HG03378 (cell line): ENCODE measurements at regions not wholly inside any gene's neighbourhood (a gene's known extent, or its start where the extent isn't known, plus 50 kb on each side); places are given as distances from the start of the nearest gene placed in this dataset.
A peak's percentile ranks its signal among the peaks of the same experiment; 100 is the strongest.
"Not testable (repeated sequence)": the region's sequence is repeated elsewhere in the genome, so short reads cannot be mapped to it uniquely, and the experiment has no call there.

Experiments
- ATAC-seq: cut with Tn5 transposase; IDR thresholded peaks from one replicate; pipeline ENCODE4 v1.9.1; 2021; ENCODE audit warnings: mild to moderate bottlenecking, moderate library complexity; ENCODE audit not compliant: unreplicated experiment

DNA sequence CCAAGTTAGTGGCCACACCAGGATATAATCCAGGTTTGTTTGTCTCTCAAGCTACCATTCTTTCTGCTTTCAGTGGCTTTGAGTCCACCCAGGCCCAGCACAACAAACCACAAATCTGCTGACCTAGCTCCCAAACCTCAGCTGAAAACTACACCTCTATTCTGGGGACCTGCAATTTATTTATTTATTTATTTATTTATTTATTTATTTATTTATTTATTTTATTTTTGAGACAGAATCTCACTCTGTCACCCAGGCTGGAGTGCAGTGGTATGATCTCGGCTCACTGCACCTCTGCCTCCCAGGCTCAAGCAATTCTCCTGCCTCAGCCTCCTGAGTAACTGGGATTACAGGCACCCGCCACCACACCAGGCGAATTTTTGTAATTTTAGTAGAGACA lies 229.9 kb upstream of the BTG1 start:
- not testable (repeated sequence) for ATAC-seq

- ATAC-seq, result peak; percentile 51
Observed at GRCh38 chr12:92370828-92371227, 225.2 kb upstream of the BTG1 start.

- no peak for ATAC-seq
Observed at GRCh38 chr12:92369636-92370035, 224.0 kb upstream of the BTG1 start.

DNA sequence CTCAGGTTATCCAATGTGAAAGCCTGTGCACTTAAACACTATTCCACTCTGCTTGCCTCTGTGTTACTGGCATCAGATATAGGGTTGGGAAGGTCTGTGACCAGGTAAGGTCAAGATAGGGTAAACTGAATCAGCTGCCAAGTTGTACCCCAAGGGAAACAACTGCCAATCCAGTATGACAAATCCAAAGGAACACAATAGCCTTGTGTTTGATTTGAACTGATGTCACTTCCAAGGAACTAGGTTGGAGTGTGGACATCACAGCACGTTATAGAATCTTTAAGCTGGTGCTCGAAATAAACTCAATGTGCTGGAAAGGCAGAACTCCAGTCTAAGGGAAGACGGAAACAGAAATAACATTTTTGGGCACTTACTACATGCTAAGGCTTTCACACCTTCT lies 223.4 kb upstream of the BTG1 start:
- ATAC-seq, result no peak

DNA sequence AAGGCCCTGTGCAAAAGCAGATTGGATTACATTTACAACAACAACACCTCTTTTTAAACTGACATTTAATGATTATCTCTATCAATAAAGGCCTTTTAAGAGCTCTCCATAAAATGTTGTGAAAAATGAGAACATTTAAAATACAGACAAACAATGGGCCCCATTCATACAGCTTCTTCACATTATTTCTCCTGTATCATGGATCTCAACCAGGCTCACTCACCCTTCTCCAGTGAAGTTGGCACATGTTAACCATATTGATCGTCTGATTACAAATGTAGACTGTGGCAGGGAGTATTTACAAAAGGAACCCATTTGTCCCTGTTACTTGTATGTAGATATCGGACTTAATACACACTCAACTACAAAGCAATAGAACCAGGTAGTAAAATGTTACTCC lies 220.2 kb upstream of the BTG1 start:
- ATAC-seq, result no peak

DNA sequence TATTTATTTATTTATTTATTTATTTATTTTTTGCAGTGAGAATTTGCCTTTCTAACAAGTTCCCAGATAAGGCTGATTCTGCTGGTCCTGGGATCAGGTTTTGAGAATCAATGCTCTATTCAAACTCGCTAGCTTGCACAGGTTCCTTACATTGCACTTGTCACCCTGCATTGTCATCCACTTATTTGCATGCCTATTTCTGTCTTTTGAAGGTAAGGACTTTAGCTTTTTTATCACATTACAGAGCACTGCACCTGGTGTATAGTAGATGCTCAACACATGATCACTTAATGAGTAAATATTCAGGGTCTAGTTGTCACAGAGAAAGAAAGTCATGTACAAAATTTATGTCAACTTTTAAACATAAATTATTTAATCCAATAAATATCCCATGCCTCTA lies 219.7 kb upstream of the BTG1 start:
- peak; percentile 21 for ATAC-seq

DNA sequence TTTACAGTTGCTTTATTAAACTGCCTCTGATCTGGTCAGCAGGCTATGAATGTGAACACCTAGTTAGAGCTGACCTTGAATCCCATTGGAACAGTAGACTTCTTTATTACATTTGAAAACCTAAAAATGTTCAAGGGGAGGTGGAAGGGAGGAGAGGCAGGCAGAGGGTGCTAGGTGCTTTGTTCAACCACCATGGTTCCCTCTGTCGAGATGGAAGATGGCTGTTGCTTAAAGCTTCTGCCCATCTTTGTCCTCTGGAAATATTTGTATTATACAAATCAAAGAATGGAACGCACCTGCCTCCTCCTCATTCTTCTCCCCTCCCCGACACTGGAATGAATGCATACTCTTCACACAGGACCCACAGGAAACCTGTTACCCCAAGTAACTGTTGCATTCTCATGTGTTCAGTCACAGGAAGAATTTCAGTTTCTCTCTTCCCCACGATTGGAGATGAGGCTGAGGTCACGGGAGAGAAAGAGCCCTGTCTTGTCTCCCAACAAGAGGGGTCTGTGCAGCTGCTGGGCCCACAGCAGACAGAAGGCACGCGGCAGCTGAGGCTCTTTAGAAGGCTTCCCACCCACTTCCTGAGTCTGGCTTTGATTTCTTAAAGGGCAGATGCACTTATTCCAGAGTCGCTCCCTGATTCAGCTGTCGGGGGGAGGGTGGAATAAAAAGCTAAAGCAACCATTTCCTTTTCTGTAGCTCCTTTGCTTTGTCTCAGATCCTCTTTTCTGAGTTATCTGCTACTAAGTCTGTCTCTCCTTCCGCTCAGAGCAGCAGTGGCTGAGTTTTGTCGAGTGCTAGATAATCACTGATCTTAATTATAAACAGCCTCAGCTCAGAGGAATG lies 217.9 kb upstream of the BTG1 start:
- peak; percentile 59 for ATAC-seq

DNA sequence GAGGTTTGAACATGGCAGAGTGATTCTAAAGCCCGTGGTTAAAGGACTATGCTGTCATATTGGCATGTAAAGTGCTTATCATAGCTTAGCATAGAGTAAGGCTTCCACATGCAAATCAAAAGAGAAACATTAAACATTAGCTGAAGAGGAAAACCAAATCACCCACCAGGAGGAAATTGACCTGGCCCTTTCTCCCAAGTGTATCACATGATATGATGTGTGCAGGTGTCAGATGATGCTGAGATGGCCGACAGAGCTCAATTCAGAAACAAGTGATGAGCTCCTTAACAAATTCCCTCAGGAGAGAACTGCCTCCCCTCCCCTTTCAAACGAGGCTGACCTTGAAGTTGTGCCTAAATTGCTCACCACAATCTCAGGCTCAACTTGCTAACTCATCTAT lies 217.1 kb upstream of the BTG1 start:
- peak; percentile 66 for ATAC-seq

DNA sequence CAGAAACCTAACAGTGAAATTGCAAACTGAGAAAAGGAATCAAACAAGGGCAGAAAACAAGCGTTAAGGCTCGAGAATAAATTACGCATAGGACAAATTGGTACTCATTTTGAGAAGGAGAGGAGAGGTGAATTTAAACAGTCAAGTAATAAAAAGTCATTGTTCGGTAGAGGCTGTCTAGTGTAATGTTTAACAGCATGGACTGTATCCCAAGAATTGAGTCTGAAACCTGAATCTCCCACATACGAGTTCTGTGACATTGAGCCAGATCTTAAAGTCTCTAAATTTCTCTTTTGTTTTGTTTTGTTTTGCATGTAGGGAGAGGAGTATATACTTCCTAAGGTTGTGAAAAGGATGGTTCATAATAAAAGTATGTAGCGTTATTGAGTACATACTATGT lies 216.5 kb upstream of the BTG1 start:
- ATAC-seq, result no peak

GRCh38 chr12:92360543-92360942 lies 214.9 kb upstream of the BTG1 start:
- ATAC-seq, result no peak

DNA sequence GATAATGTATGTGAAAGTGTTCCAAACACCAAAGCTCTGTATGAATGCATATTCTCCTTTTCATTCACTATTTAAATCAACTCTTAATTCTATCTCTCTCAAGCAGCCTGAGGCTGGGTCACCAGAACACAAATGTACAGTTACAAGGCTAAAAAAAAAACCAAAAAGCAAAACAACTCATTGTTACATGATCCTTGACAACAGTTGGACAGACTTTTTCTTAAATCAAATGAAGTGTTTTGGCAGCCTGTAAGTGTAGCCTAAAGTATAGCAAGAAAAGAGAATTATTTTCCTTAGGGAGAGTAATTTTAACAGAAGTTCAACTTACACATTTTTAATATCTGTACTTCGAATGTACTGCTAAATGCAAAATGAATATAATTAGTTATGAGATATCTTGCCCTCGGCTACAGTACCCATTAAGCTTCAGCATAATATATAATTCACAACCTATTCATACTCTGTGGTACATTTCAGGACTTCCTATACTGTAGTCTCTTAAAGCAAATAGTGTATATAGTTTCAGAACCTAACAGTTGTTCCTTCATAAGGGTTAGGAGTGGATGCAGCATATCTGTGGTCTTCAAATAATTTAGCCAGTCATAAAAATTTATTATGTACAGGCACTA lies 214.0 kb upstream of the BTG1 start:
- no peak for ATAC-seq

DNA sequence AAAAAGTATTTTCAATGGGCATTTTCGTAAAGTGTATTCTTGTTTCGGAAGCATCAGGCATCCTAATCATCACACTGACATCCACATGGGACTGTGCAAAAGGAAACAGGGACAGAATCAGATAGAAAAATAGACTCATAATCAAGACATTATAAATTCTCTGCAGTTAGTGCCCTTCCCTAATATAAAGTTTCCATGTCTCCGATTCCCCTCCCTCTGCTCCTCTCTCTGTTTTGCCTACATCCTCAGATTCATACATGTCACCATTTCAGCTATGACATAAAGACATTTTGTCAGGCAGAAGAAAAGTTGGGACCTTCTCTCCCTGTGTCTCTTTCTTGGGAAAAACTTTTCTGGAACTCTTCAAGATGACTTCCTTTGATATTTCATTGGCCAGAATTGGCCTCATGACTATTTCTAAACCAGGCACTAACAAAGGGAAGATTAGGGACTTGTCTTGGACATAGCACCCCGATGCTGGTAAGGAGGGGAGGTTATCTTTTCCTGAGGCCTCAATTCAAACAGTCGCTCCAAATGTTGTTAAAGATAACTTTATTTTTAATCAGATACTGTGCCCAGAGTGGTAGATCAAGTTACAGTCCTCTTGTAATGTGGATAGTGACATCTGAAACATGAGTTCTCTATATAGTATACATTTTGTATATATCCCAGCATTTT lies 212.1 kb upstream of the BTG1 start:
- no peak for ATAC-seq

GRCh38 chr12:92356425-92356824 lies 210.8 kb upstream of the BTG1 start:
- ATAC-seq, result no peak

GRCh38 chr12:92349635-92350034 lies 204.0 kb upstream of the BTG1 start:
- no peak for ATAC-seq

- ATAC-seq, result no peak
Observed at GRCh38 chr12:92342574-92342973, 196.9 kb upstream of the BTG1 start.

DNA sequence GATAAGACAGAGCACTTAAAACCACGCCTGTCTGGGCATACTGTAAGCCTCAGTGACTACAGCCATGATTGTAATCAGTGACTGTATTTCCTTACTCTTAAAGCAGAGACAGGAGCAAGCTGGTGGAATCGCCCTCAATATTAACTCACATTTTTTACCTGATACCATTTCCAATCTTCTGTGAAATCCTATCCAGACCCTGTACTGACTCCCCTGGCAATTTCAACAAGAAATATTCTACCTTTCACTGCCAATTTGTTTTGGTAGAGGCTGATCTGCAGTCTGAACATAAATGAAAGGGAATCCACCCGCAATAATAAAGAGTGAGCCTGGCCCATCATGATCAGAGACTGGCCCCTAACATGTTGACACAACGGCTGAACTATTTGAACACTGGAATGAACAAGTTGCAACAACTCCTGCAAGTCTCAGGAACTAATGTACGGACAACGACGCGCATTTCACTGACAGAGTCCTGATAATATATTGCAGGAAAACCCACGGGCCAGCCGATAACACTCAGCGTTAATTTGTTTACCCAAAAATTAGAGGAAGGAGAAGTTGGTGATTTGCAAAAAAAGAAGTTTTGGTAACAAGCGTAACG lies 195.5 kb upstream of the BTG1 start:
- ATAC-seq, result no peak

GRCh38 chr12:92340441-92341064 lies 194.9 kb upstream of the BTG1 start:
- ATAC-seq, result no peak

DNA sequence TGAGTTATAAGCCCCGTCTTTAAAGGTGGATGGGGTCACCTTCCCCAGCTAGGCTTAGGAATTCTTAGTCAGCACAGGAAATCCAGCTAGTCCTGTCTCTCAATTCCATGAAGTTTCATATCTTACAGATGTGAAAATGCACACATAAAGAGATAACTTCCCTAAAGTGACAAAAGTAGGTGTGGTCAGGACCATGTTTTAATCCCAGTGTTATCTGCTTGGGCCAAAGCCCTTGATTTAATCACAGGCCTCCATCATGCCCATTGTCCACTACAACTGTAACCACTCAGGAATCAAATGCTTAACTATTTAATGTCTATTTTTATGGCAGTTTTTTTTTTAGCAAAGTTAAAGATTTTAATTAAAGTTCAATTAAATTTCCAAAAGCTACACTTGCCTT lies 194.4 kb upstream of the BTG1 start:
- no peak for ATAC-seq

DNA sequence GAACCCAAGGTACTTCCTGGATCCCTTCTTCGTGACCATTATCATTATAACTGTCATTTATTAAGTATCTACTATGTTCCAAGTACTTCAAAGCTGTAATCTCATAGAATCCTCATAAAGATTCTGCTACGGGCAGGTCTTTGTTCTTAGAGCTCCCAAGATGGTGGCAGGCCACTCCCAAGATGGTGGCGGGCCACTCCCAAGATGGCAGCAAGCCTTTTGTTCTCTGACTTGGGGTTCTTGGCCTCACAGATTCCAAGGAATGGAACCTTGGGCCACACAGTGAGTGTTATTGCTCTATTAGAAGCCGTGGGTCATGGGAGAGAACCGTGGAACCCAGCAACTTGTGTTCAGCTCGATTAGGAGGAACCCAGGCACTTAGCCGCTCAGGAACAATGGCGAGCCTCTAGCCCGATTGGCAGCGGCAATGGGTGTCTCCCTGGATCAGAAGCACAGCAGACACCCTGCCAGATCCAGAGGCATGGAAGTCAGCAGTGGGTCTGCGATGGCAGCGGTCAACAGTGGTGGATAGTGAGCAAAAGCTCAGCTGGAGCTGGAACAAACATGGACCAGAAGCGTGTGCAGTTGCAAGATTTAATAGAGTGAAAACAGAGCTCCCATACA lies 193.7 kb upstream of the BTG1 start:
- no peak for ATAC-seq

- ATAC-seq, result no peak
Observed at GRCh38 chr12:92338671-92339070, 193.0 kb upstream of the BTG1 start.

- ATAC-seq, result no peak
Observed at GRCh38 chr12:92338102-92338501, 192.5 kb upstream of the BTG1 start.
